AG04449 (cell line): ENCODE measurements at regions not wholly inside any gene's neighbourhood (a gene's known extent, or its start where the extent isn't known, plus 50 kb on each side); places are given as distances from the start of the nearest gene placed in this dataset.

Experiments used
- CTCF ChIA-PET: fragments of 350-600 bp; formaldehyde crosslinking; extraction: SDS; loops from one replicate; lab custom pipeline; 2021; ENCODE audit warnings: antibody characterized with exemption; lab: Yijun Ruan, JAX
- POLR2A ChIA-PET: fragments of 400-600, 350-600 bp; formaldehyde crosslinking; extraction: SDS; loops from one replicate; lab custom pipeline; 2020; ENCODE audit warnings: antibody characterized with exemption, inconsistent platforms; lab: Yijun Ruan, JAX
- DNase-seq: peaks from one replicate; pipeline ENCODE4 v3.0.0-alpha.2; 2010; ENCODE audit warnings: low read depth, low spot score
- H3K4me3 ChIP-seq: 2 replicates; pipeline ENCODE4 v1.5.1; 2011; ENCODE audit warnings: low read depth, mild to moderate bottlenecking, control low read depth, low read length
- CTCF ChIP-seq: IDR thresholded peaks from one replicate; pipeline ENCODE4 v1.5.1; 2011; ENCODE audit warnings: mild to moderate bottlenecking, moderate library complexity, low read length, control low read depth, inconsistent platforms; ENCODE audit not compliant: insufficient read depth; ENCODE audit errors: missing control alignments

DNA sequence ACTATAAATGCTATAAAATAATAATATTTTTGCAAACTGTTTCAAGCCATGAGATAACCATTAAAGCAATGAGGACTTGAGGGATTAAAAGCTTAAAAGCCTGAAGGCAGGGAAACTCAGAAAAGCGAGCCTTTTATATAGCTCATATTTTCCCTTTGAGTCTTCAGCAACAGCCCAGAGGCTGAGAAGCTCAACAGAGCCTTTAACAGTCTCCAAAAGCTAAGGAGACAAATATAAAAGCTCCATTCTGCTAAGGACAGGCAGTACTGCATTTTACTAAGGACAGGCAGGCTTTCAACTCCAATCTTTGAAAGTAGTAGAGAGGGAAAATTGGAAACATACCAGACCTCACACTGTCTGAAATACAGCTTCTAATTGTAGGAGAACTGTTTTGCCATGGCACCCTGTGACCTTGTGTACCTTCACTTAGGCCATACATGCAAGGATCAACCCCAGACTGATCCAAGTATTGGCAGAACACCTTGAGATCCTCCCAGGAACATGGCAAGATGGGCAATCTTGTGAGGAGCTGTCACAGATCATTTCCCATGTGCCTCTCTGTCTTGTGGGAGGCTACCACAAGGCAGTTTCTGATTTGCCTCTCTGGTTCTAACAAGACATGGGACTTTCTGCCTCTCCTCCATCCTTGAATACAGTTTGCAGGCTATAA lies 53.1 kb upstream of the ARNT2 start:
- no peak for DNase-seq
- ChIA-PET CTCF (interaction anchor here (1.4 to 1.7 kb wide), 2 partner anchors 9 to 42 kb away, joined by 3 to 4 read pairs; no protein-coding TSS in a partner anchor), POLR2A (no interaction called here)
- H3K4me3 ChIP-seq: no peak overlapping the region
- no peak for TF ChIP-seq CTCF
